ENCODE measurements at regions not wholly inside any gene's neighbourhood (a gene's known extent, or its start where the extent isn't known, plus 50 kb on each side); places are given as distances from the start of the nearest gene placed in this dataset.
A peak's percentile ranks its signal among the peaks of the same experiment; 100 is the strongest.

DNA sequence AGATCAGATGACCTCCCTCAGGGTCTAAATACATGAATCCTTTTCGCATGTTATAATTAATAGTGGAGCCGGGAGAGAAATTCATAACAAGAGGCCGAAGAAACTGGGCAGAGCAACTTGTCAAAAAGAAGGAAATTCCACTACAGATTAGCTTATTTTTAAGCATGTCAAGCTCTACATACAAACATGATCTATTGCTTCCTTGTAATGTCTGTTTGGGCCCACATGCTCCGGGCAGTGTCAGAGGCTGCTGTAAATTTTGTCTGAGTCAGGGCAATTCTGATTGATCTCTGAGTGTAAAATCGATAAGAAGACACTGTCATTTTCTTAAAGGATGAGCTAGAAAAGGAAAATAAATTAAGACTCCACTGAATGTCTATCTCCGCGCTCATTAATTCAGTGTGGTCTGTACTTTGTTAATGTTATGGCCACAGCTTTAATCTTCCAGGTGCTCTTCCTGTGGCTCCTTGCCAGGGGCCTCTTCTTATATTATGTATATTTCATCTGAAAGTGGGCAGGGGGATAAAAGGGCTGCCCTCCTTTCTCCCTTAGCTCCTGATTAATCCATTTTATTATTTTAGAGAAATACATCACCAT lies 194.1 kb upstream of the SP8 start:
- ATAC-seq (no peak), DNase-seq (ENCODE audit: low spot score) (no peak)
- Mint-ChIP-seq H3K9me3 (no peaks in the 10 kb centered on the region), H3K4me3 (no peak overlapping the region), H3K36me3 (no peaks in the 10 kb centered on the region), H3K4me1 (0 out of 2 replicates have a peak, but pooled peaks cover 2% of the 10 kb centered on the region), H3K27me3 (ENCODE audit: low read depth) (no peaks in the 10 kb centered on the region), H3K27ac (no peak overlapping the region)
- ChIA-PET CTCF (interaction anchor here (1.4 kb wide), 1 partner anchor 144 kb away, joined by 4 read pairs; no protein-coding TSS in a partner anchor), POLR2A (no interaction called here)
- no peak for TF ChIP-seq ETV6 (CRISPR knock-in tag; IDR thresholded peaks at IDR 0.05)
- TF ChIP-seq MYBL2 (CRISPR knock-in tag; IDR thresholded peaks at IDR 0.05) = no peak
- TF ChIP-seq USF1 (CRISPR knock-in tag; IDR thresholded peaks at IDR 0.05) = no peak
- no peak for TF ChIP-seq ZNF671 (CRISPR knock-in tag; IDR thresholded peaks at IDR 0.05)
- TF ChIP-seq ZNF512 (CRISPR knock-in tag; IDR thresholded peaks at IDR 0.05; ENCODE audit: borderline replicate concordance) = no peak
- TF ChIP-seq NR1H2 (CRISPR knock-in tag; IDR thresholded peaks at IDR 0.05) = no peak
- no peak for TF ChIP-seq ESRRA (CRISPR knock-in tag; IDR thresholded peaks at IDR 0.05; ENCODE audit: borderline replicate concordance)
- no peak for TF ChIP-seq FOXJ3 (CRISPR knock-in tag; IDR thresholded peaks at IDR 0.05; ENCODE audit: borderline replicate concordance)
- TF ChIP-seq SP1 (CRISPR knock-in tag; conservative IDR thresholded peaks at IDR 0.05) = no peak
- TF ChIP-seq ATF1 (CRISPR knock-in tag; IDR thresholded peaks at IDR 0.05) = no peak
- no peak for TF ChIP-seq NR2C2 (CRISPR knock-in tag; IDR thresholded peaks at IDR 0.05)
- no peak for TF ChIP-seq HMGXB4 (CRISPR knock-in tag; IDR thresholded peaks at IDR 0.05)
- TF ChIP-seq, protein P1, sequence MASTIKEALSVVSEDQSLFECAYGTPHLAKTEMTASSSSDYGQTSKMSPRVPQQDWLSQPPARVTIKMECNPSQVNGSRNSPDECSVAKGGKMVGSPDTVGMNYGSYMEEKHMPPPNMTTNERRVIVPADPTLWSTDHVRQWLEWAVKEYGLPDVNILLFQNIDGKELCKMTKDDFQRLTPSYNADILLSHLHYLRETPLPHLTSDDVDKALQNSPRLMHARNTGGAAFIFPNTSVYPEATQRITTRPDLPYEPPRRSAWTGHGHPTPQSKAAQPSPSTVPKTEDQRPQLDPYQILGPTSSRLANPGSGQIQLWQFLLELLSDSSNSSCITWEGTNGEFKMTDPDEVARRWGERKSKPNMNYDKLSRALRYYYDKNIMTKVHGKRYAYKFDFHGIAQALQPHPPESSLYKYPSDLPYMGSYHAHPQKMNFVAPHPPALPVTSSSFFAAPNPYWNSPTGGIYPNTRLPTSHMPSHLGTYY (CRISPR knock-in tag; IDR thresholded peaks at IDR 0.05) = no peak

DNA sequence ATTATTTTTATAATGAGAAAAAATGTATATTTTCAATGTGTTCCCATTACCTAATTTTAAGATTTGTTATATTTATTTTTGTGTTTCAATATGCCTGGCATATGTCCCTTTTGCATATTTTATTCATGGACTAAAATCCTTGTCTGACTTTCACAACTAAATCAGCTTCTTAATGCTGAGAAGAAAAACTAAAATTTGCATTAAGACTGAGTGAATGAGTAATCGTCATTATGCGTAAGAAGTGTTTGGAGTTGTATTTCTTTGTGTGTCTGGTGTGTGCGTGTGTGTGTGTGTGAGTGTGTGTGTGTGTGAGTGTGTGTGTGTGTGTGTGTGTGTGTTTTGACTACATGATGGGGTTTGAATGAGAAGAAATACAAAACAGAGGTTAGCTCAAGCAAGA lies 201.7 kb upstream of the SP8 start:
- Mint-ChIP-seq H3K4me1 (peaks cover 8% of the 10 kb centered on the region), H3K27me3 (ENCODE audit: low read depth) (no peaks in the 10 kb centered on the region), H3K36me3 (peaks cover 16% of the 10 kb centered on the region), H3K4me3 (no peak overlapping the region), H3K9me3 (peaks cover 12% of the 10 kb centered on the region), H3K27ac (peak overlapping the region; percentile 37; the same call in 1 of the 2 replicates)
- CTCF ChIA-PET = interaction anchor here (1.4 kb wide), 1 partner anchor 266 kb away, joined by 4 read pairs; no protein-coding TSS in a partner anchor
- DNase-seq (ENCODE audit: low spot score) (no peak), ATAC-seq (no peak)
- POLR2A ChIA-PET = no interaction called here
- TF ChIP-seq, protein P1 (CRISPR knock-in tag; IDR thresholded peaks at IDR 0.05) = no peak
- TF ChIP-seq GTF2I (CRISPR knock-in tag; conservative IDR thresholded peaks at IDR 0.05) (no peak), KAT7 (CRISPR knock-in tag; IDR thresholded peaks at IDR 0.05; ENCODE audit: borderline replicate concordance) (no peak), ATF3 (CRISPR knock-in tag; conservative IDR thresholded peaks at IDR 0.05) (no peak), CDX4 (CRISPR knock-in tag; IDR thresholded peaks at IDR 0.05; ENCODE audit: borderline replicate concordance) (no peak), ZNF232 (CRISPR knock-in tag; IDR thresholded peaks at IDR 0.05) (no peak), FOXJ3 (CRISPR knock-in tag; IDR thresholded peaks at IDR 0.05; ENCODE audit: borderline replicate concordance) (no peak), SP1 (CRISPR knock-in tag; conservative IDR thresholded peaks at IDR 0.05) (no peak), ELF4 (CRISPR knock-in tag; IDR thresholded peaks at IDR 0.05; ENCODE audit: low read depth) (no peak), ZNF219 (CRISPR knock-in tag; IDR thresholded peaks at IDR 0.05; ENCODE audit: borderline replicate concordance) (no peak)
- TF ChIP-seq, protein P2, sequence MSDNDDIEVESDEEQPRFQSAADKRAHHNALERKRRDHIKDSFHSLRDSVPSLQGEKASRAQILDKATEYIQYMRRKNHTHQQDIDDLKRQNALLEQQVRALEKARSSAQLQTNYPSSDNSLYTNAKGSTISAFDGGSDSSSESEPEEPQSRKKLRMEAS (CRISPR knock-in tag; IDR thresholded peaks at IDR 0.05) = no peak
- TF ChIP-seq, protein P3, sequence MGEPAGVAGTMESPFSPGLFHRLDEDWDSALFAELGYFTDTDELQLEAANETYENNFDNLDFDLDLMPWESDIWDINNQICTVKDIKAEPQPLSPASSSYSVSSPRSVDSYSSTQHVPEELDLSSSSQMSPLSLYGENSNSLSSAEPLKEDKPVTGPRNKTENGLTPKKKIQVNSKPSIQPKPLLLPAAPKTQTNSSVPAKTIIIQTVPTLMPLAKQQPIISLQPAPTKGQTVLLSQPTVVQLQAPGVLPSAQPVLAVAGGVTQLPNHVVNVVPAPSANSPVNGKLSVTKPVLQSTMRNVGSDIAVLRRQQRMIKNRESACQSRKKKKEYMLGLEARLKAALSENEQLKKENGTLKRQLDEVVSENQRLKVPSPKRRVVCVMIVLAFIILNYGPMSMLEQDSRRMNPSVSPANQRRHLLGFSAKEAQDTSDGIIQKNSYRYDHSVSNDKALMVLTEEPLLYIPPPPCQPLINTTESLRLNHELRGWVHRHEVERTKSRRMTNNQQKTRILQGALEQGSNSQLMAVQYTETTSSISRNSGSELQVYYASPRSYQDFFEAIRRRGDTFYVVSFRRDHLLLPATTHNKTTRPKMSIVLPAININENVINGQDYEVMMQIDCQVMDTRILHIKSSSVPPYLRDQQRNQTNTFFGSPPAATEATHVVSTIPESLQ (CRISPR knock-in tag; IDR thresholded peaks at IDR 0.05) = no peak
